Kidney (tissue), 13 donors: ENCODE measurements at regions not wholly inside any gene's neighbourhood (a gene's known extent, or its start where the extent isn't known, plus 50 kb on each side); places are given as distances from the start of the nearest gene placed in this dataset.

ENCODE experiments used
- DNase-seq, 5 donors: peaks; one replicate each; pipeline ENCODE4 v3.0.0-alpha.2; 2013 to 2020
- FAIRE-seq: peaks from 2 replicates; lab custom pipeline; 2012; peaks lifted over from hg19 to GRCh38; lab: Jason Lieb, UNC
- H3K27ac ChIP-seq, 2 donors: one replicate each; pipeline ENCODE4 v1.7.0; 2013; ENCODE audit warnings: low read depth in 2 of 2, low read length in 2 of 2, inconsistent platforms in 1 of 2
- H3K27me3 ChIP-seq: one replicate; pipeline ENCODE4 v1.7.1; 2013; ENCODE audit warnings: low read length, inconsistent platforms; ENCODE audit not compliant: control insufficient read depth, insufficient read depth
- H3K36me3 ChIP-seq, 3 donors: one replicate each; pipeline versions ENCODE4 v1.7.0 to v1.7.1; 2013; ENCODE audit warnings: low read length in 3 of 3, control low read depth in 1 of 3, inconsistent platforms in 1 of 3; ENCODE audit not compliant: insufficient read depth in 3 of 3, control insufficient read depth in 2 of 3
- H3K4me1 ChIP-seq, 3 donors: one replicate each; pipeline versions ENCODE4 v1.7.0 to v1.7.1; 2013; ENCODE audit warnings: low read length in 3 of 3, inconsistent platforms in 1 of 3, low read depth in 1 of 3; ENCODE audit not compliant: control insufficient read depth in 2 of 3, insufficient read depth in 2 of 3
- H3K4me3 ChIP-seq, 3 donors: one replicate each; pipeline versions ENCODE4 v1.7.0 to v1.8.1; 2013; ENCODE audit warnings: low read length in 3 of 3, control low read depth in 1 of 3, inconsistent platforms in 1 of 3
- H3K9ac ChIP-seq, 3 donors: one replicate each; pipeline versions ENCODE4 v1.7.0 to v1.7.1; 2013; ENCODE audit warnings: low read length in 3 of 3, control low read depth in 1 of 3, inconsistent platforms in 1 of 3
- H3K9me3 ChIP-seq, 3 donors: one replicate each; pipeline versions ENCODE4 v1.7.0 to v1.7.1; 2013; ENCODE audit warnings: low read length in 3 of 3, control low read depth in 1 of 3, inconsistent platforms in 1 of 3; ENCODE audit not compliant: control insufficient read depth in 2 of 3, insufficient read depth in 1 of 3
- intact Hi-C: fragments of 100-400 bp; cut with DNase I; formaldehyde crosslinking; loops from one replicate; pipeline ENCODE4 v1.11.1; 2022
- TF ChIP-seq, protein P1 (sequence below): IDR thresholded peaks from 3 replicates; pipeline ENCODE4 v1.5.1; 2012; ENCODE audit warnings: mild to moderate bottlenecking, moderate library complexity, borderline replicate concordance; ENCODE audit not compliant: insufficient read depth; ENCODE audit errors: extremely low read depth
- donor health status: control.
- donor health status: control.
- donor health status: control.
- donor health status: control.
- donor health status: control.
- donor health status: DM: yes; HTN: yes; CAD: no.
- donor health status: Normal renal cell carcinoma (clear cell type).

DNA sequence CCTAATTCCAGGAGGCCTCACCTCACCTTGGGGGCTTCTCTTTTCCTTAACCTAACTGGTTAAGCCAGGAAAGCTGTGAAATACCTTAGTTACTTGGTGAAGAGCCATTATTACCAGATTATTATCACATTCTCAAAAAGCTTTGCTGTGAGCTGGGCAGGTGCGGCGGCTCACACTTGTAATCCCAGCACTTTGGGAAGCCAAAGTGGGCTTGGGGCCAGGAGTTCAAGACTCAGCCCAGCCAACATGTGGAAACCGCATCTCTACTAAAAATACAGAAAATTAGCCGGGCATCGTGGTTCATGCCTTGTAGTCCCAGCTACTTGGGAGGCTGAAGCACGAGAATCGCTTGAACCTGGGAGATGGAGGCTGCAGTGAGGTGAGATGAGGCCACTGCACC lies 102.4 kb upstream of the KLF6 start:
- Histone ChIP-seq H3K27ac (peak overlapping the region; percentile 89 to 98), H3K27me3 (no peaks in the 10 kb centered on the region), H3K9me3 (no peaks in the 10 kb centered on the region), H3K4me3 (peak overlapping the region in 1 of 3 donors; percentile 7), H3K9ac (peak overlapping the region in 2 of 3 donors; percentile 47 to 61), H3K36me3 (no peaks in the 10 kb centered on the region), H3K4me1 (peaks cover 0 to 21% (median 17%) of the 10 kb centered on the region in 3 donors)
- TF ChIP-seq, protein P1, sequence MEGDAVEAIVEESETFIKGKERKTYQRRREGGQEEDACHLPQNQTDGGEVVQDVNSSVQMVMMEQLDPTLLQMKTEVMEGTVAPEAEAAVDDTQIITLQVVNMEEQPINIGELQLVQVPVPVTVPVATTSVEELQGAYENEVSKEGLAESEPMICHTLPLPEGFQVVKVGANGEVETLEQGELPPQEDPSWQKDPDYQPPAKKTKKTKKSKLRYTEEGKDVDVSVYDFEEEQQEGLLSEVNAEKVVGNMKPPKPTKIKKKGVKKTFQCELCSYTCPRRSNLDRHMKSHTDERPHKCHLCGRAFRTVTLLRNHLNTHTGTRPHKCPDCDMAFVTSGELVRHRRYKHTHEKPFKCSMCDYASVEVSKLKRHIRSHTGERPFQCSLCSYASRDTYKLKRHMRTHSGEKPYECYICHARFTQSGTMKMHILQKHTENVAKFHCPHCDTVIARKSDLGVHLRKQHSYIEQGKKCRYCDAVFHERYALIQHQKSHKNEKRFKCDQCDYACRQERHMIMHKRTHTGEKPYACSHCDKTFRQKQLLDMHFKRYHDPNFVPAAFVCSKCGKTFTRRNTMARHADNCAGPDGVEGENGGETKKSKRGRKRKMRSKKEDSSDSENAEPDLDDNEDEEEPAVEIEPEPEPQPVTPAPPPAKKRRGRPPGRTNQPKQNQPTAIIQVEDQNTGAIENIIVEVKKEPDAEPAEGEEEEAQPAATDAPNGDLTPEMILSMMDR, result no peak
- FAIRE-seq (no peak), DNase-seq (no peak)
- intact Hi-C loops, result no loop called here

DNA sequence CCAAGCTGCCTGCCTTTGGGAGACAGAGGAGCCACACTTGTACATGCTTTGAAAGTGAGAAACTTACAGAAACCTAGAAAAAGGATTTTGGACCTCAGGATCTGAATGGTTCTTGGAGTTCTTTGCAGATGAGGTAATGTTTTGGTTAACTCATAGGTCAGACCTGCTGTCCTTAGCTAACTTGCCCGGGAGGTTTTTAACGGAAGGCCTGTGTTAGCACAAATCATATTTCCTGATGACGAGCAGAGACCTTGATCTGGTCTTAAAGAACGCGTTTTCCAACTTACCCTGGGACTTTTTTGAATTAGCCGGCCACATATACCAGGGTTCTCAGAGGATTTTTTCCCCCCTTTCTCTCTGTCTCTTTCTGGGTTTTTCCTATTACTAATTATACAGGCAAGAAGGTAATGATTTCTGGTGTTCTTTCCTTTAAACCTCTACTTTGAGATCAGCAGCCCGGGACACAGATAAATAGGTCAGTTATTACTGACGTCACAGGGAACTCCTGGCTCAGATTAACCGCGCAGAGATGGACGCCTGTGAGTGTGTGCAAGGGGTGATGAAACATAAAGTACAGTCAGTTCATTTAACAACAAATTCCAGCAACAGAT lies 101.7 kb upstream of the KLF6 start:
- Histone ChIP-seq H3K4me3 (peak overlapping the region in 1 of 3 donors; percentile 7), H3K4me1 (peaks cover 0 to 21% (median 17%) of the 10 kb centered on the region in 3 donors), H3K36me3 (no peaks in the 10 kb centered on the region), H3K27me3 (no peaks in the 10 kb centered on the region), H3K27ac (peak overlapping the region; percentile 89 to 98), H3K9ac (peak overlapping the region in 2 of 3 donors; percentile 34 to 47), H3K9me3 (no peaks in the 10 kb centered on the region)
- DNase-seq (peak in 4 of 5 donors; percentile 31 to 75 (median 60)), FAIRE-seq (no peak)
- intact Hi-C loops, result no loop called here
- TF ChIP-seq, protein P1, result no peak

- H3K4me3 ChIP-seq, result peak overlapping the region in 1 of 3 donors; percentile 7
- peak overlapping the region in 1 of 3 donors; percentile 47 for H3K9ac ChIP-seq
- TF ChIP-seq, protein P1, result no peak
- DNase-seq (peak in 4 of 5 donors; percentile 39 to 84 (median 68)), FAIRE-seq (no peak)
- peaks cover 0 to 21% (median 17%) of the 10 kb centered on the region in 3 donors for H3K4me1 ChIP-seq
- H3K36me3 ChIP-seq, result no peaks in the 10 kb centered on the region
- intact Hi-C loops, result no loop called here
- no peaks in the 10 kb centered on the region for H3K9me3 ChIP-seq
- no peaks in the 10 kb centered on the region for H3K27me3 ChIP-seq
- peak overlapping the region; percentile 89 to 98 for H3K27ac ChIP-seq
Measured at GRCh38 chr10:3886191-3886590, 101.2 kb upstream of the KLF6 start.
